GM12878 (cell line): ENCODE measurements at regions not wholly inside any gene's neighbourhood (a gene's known extent, or its start where the extent isn't known, plus 50 kb on each side); places are given as distances from the start of the nearest gene placed in this dataset.

Experiments used
- ATAC-seq: fragments of 200-7000 bp; cut with Tn5 transposase; 3 replicates; pipeline ENCODE4 v1.9.1; 2020; ENCODE audit warnings: mild to moderate bottlenecking, moderate library complexity
- BruUV-seq: library from RNA; stranded (reverse); fragments of 400-500 nt; replicated peaks from 2 replicates; lab custom pipeline; 2021; lab: Mats Ljungman, UMichigan
- CTCF ChIA-PET: fragments of 300-600 bp; sonication (Branson Sonifier 250); formaldehyde crosslinking; extraction: SDS; loops from one replicate; lab custom pipeline; 2021; ENCODE audit warnings: inconsistent platforms; lab: Yijun Ruan, JAX
- POLR2A ChIA-PET: fragments of 350-600 bp; formaldehyde crosslinking; extraction: SDS; loops from one replicate; lab custom pipeline; 2021; ENCODE audit warnings: inconsistent platforms; lab: Charles Lee
- RAD21 ChIA-PET: fragments of 300-600 bp; sonication (Branson Sonifier 250); formaldehyde crosslinking; loops from one replicate; lab custom pipeline; 2023; ENCODE audit warnings: antibody characterized with exemption; ENCODE audit not compliant: unreplicated experiment; lab: Charles Lee
- SMC1A ChIA-PET: fragments of 300-600 bp; sonication (Branson Sonifier 250); formaldehyde crosslinking; loops from one replicate; lab custom pipeline; 2023; ENCODE audit not compliant: unreplicated experiment, uncharacterized antibody; lab: Charles Lee
- DNase-seq: peaks from one replicate; pipeline ENCODE4 v3.0.0-alpha.2; 2011; ENCODE audit warnings: low read depth, low spot score
- FAIRE-seq: peaks from 3 replicates; lab custom pipeline; 2011; peaks lifted over from hg19 to GRCh38; lab: Jason Lieb, UNC
- H2AFZ ChIP-seq: 2 replicates; pipeline ENCODE4 v1.6.0; 2011; ENCODE audit warnings: low read depth, low read length, control low read depth; ENCODE audit not compliant: control insufficient read depth
- H3K27ac ChIP-seq: 2 replicates; pipeline ENCODE4 v1.5.1; 2011; ENCODE audit warnings: control low read depth; ENCODE audit not compliant: control insufficient read depth, insufficient read depth
- H3K27me3 ChIP-seq, 2 experiments: replicated peaks in 1 of 2; 2 replicates each; pipeline versions ENCODE4 v1.6.0 to v1.6.1; 2011; ENCODE audit warnings: low read length in 1 of 2; ENCODE audit not compliant: control insufficient read depth in 2 of 2, insufficient read depth in 2 of 2
- H3K36me3 ChIP-seq, 2 experiments: 2 replicates each; pipeline ENCODE4 v1.5.1; 2011; ENCODE audit warnings: low read length in 1 of 2; ENCODE audit not compliant: control insufficient read depth in 2 of 2, insufficient read depth in 2 of 2
- H3K4me1 ChIP-seq: 2 replicates; pipeline ENCODE4 v1.6.1; 2011; ENCODE audit warnings: mild to moderate bottlenecking, low read length, moderate library complexity, mixed read lengths; ENCODE audit not compliant: control insufficient read depth, insufficient read depth
- H3K4me2 ChIP-seq: 2 replicates; pipeline ENCODE4 v1.6.0; 2011; ENCODE audit warnings: control low read depth; ENCODE audit not compliant: control insufficient read depth, insufficient read depth
- H3K4me3 ChIP-seq: fragments of 200-600 bp; sonication (generic); 2 replicates; pipeline ENCODE4 v1.5.1; 2016
- H3K79me2 ChIP-seq: 2 replicates; pipeline ENCODE4 v1.6.0; 2011; ENCODE audit warnings: low read length; ENCODE audit not compliant: control insufficient read depth, insufficient read depth
- H3K9ac ChIP-seq: 2 replicates; pipeline ENCODE4 v1.8.0; 2011; ENCODE audit warnings: low read length, control low read depth, mixed read lengths; ENCODE audit not compliant: control insufficient read depth, insufficient read depth
- H3K9me3 ChIP-seq: replicated peaks from 3 replicates; pipeline ENCODE4 v1.5.1; 2011; ENCODE audit warnings: mild to moderate bottlenecking, low read length; ENCODE audit not compliant: control insufficient read depth, insufficient read depth
- H4K20me1 ChIP-seq: 2 replicates; pipeline ENCODE4 v1.6.0; 2011; ENCODE audit not compliant: control insufficient read depth, insufficient read depth
- ASH2L ChIP-seq: fragments of 300-600, 200-600 bp; sonication (generic); IDR thresholded peaks from 2 replicates; pipeline ENCODE4 v1.6.1; 2017; ENCODE audit warnings: low read depth, mild to moderate bottlenecking, borderline replicate concordance
- BHLHE40 ChIP-seq, 2 experiments: fragments of 450-650 bp in 1 of 2; IDR thresholded peaks; 2 replicates each; pipeline ENCODE4 v1.6.1; 2011 to 2017; ENCODE audit warnings: low read depth in 2 of 2, borderline replicate concordance in 1 of 2, improper control_type of control experiment in 1 of 2, low read length in 1 of 2, mild to moderate bottlenecking in 1 of 2
- FOXK2 ChIP-seq: fragments of 450-650 bp; IDR thresholded peaks from 2 replicates; pipeline ENCODE4 v1.6.1; 2017; ENCODE audit warnings: mild to moderate bottlenecking, moderate library complexity
- HDAC2 ChIP-seq: fragments of 200-600 bp; sonication (generic); IDR thresholded peaks from 2 replicates; pipeline ENCODE4 v1.6.1; 2017
- JUND ChIP-seq: IDR thresholded peaks from 2 replicates; pipeline ENCODE4 v1.6.1; 2012; ENCODE audit warnings: low read depth, mild to moderate bottlenecking, low read length, improper control_type of control experiment, moderate library complexity
- MTA2 ChIP-seq: fragments of 450-650 bp; IDR thresholded peaks from 2 replicates; pipeline ENCODE4 v1.6.1; 2016; ENCODE audit warnings: low read depth, mild to moderate bottlenecking, moderate library complexity
- PAX8 ChIP-seq: fragments of 450-650 bp; IDR thresholded peaks from 2 replicates; pipeline ENCODE4 v1.6.1; 2017; ENCODE audit warnings: mild to moderate bottlenecking, moderate library complexity
- POLR2AphosphoS2 ChIP-seq: IDR thresholded peaks from 2 replicates; pipeline ENCODE4 v1.6.1; 2011; ENCODE audit warnings: low read depth, mild to moderate bottlenecking, low read length, improper control_type of control experiment, moderate library complexity
- SMAD1 ChIP-seq: fragments of 450-650 bp; IDR thresholded peaks from 2 replicates; pipeline ENCODE4 v1.6.1; 2018; ENCODE audit warnings: mild to moderate bottlenecking, low read depth; ENCODE audit not compliant: partially characterized antibody
- SMC3 ChIP-seq: IDR thresholded peaks from 2 replicates; pipeline ENCODE4 v1.6.1; 2011; ENCODE audit warnings: low read length, improper control_type of control experiment, borderline replicate concordance
- SUZ12 ChIP-seq: fragments of 200-600 bp; sonication (generic); IDR thresholded peaks from one replicate; pipeline ENCODE4 v1.6.1; 2018; ENCODE audit warnings: antibody characterized with exemption, mild to moderate bottlenecking; ENCODE audit not compliant: unreplicated experiment
- ZSCAN29 ChIP-seq: fragments of 450-650 bp; IDR thresholded peaks from 2 replicates; pipeline ENCODE4 v1.6.1; 2017; ENCODE audit warnings: mild to moderate bottlenecking, moderate library complexity
- whole genome bisulfite sequencing: methylation state at CpG from one replicate; pipeline ENCODE4 v1.1.6; 2016; ENCODE audit warnings: low lambda C conversion rate; ENCODE audit not compliant: insufficient replicate concordance, insufficient coverage; ENCODE audit errors: missing lambda C conversion rate; 5-methylcytosine and 5-hydroxymethylcytosine counted together
- in situ Hi-C: fragments of 300-500 bp; cut with MboI; formaldehyde crosslinking; loops from 9 replicates; pipeline ENCODE4 v1.14.3; 2018; ENCODE audit warnings: mixed read lengths
- intact Hi-C: fragments of 100-400 bp; cut with micrococcal nuclease; formaldehyde crosslinking; loops from one replicate; pipeline ENCODE4 v1.14.2; 2022; ENCODE audit not compliant: unreplicated experiment
- TF ChIP-seq, protein P1 (sequence below): IDR thresholded peaks from 2 replicates; pipeline ENCODE4 v1.6.1; 2011; ENCODE audit warnings: low read depth, mild to moderate bottlenecking, low read length, moderate library complexity, borderline replicate concordance; ENCODE audit errors: extremely low read depth
- TF ChIP-seq, protein P2 (sequence below): IDR thresholded peaks from 2 replicates; pipeline ENCODE4 v1.6.1; 2012; ENCODE audit warnings: low read depth, low read length, improper control_type of control experiment

DNA sequence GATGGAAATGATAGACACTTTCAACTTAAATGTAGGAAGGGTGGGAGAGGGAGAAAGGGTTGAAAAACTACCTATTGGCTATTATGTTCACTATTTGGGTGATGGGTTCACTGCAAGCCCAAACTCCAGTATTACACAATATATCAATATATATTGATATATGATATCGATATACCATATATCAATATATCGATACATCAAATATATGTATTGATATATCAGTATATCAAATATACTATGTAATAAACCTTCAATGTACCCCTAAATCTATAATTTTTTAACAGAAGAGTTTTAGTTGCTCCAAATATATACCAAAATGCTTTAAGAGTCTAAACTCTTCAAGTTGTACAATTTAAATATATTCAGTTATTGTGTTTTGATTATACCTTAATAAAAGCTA is 302.0 kb upstream of the RGMB start:
- no peak overlapping the region for H3K4me2 ChIP-seq
- SMC1A ChIA-PET, result no interaction called here
- no peaks in the 10 kb centered on the region for H4K20me1 ChIP-seq
- H3K9me3 ChIP-seq, result no peaks in the 10 kb centered on the region
- WGBS, result 68% methylated on average over 2 of the region's 2 CpGs
- no peaks in the 10 kb centered on the region for H3K79me2 ChIP-seq
- H3K27ac ChIP-seq, result no peak overlapping the region
- H2AFZ ChIP-seq, result no peak overlapping the region
- H3K27me3 ChIP-seq, result no peaks in the 10 kb centered on the region
- TF ChIP-seq SUZ12 (no peak), SMC3 (no peak), FOXK2 (no peak), BHLHE40 (IDR thresholded peaks at IDR 0.05; ENCODE audit: borderline replicate concordance in 1 of 2, low read depth in 2 of 2, low read length in 1 of 2) (no peak), POLR2AphosphoS2 (no peak)
- TF ChIP-seq, protein P1, sequence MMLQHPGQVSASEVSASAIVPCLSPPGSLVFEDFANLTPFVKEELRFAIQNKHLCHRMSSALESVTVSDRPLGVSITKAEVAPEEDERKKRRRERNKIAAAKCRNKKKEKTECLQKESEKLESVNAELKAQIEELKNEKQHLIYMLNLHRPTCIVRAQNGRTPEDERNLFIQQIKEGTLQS, result no peak
- TF ChIP-seq, protein P2, sequence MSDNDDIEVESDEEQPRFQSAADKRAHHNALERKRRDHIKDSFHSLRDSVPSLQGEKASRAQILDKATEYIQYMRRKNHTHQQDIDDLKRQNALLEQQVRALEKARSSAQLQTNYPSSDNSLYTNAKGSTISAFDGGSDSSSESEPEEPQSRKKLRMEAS, result no peak
- RAD21 ChIA-PET, result no interaction called here
- ATAC-seq (no peak), FAIRE-seq (no peak), DNase-seq (no peak)
- H3K9ac ChIP-seq, result no peak overlapping the region
- intact Hi-C loops (no loop called here), in situ Hi-C loops (no loop called here)
- POLR2A ChIA-PET, result no interaction called here
- CTCF ChIA-PET, result no interaction called here
- no peaks in the 10 kb centered on the region for H3K36me3 ChIP-seq
- no peak overlapping the region for H3K4me3 ChIP-seq
- no TSS peak for BruUV-seq
- H3K4me1 ChIP-seq, result no peaks in the 10 kb centered on the region

DNA sequence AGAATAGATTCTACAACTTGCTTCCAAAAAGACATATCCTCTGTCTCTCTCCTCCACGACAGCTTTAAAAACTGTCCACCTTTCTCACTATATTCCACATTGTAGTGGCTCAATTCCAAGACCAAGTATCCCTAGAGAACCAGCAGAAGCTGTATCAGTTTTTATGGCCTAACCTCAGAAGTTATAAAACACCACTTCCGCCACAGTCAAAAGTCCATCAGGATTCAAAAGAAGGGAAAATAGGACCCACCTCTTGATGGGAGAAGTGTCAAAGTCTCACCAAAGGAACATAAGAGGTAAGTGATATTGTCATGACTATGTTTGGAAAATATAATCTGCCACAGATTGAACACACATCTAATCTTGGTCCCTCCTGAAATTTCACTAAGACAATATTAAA is 299.2 kb upstream of the RGMB start:
- no peaks in the 10 kb centered on the region for H3K79me2 ChIP-seq
- no peak for TF ChIP-seq SMAD1
- no peak for TF ChIP-seq HDAC2
- no peak for TF ChIP-seq ZSCAN29
- TF ChIP-seq ASH2L, result no peak
- TF ChIP-seq MTA2, result no peak
- no peak for TF ChIP-seq PAX8
- no peak for TF ChIP-seq JUND
- H2AFZ ChIP-seq, result no peak overlapping the region
- ChIA-PET RAD21 (no interaction called here), CTCF (no interaction called here), POLR2A (no interaction called here), SMC1A (no interaction called here)
- no peaks in the 10 kb centered on the region for H3K4me1 ChIP-seq
- intact Hi-C loops, result no loop called here
- FAIRE-seq, result no peak
- no peak overlapping the region for H3K4me3 ChIP-seq
- 0% methylated on average over 2 of the region's 2 CpGs for WGBS
- no peaks in the 10 kb centered on the region for H3K9me3 ChIP-seq
- H3K9ac ChIP-seq, result no peak overlapping the region
- no peaks in the 10 kb centered on the region for H3K27me3 ChIP-seq
- no peaks in the 10 kb centered on the region for H3K36me3 ChIP-seq
- no peak overlapping the region for H3K4me2 ChIP-seq
- no peaks in the 10 kb centered on the region for H4K20me1 ChIP-seq
- BruUV-seq, result no TSS peak
- in situ Hi-C loops, result no loop called here
- ATAC-seq, result no peak
- DNase-seq, result no peak
- H3K27ac ChIP-seq, result no peak overlapping the region
